ENCODE measurements at regions not wholly inside any gene's neighbourhood (a gene's known extent, or its start where the extent isn't known, plus 50 kb on each side); places are given as distances from the start of the nearest gene placed in this dataset.

GRCh38 chr6:103879800-103880199, 979.9 kb downstream of the HACE1 start:
- Histone ChIP-seq H3K27me3 (ENCODE audit: control insufficient read depth in 1 of 2, insufficient read depth in 2 of 2, low read length in 2 of 2) (no peaks in the 10 kb centered on the region), H2AFZ (ENCODE audit: low read length) (no peak overlapping the region), H3K4me1 (ENCODE audit: insufficient read depth, low read length) (no peaks in the 10 kb centered on the region), H3K9ac (ENCODE audit: insufficient read depth, low read depth, low read length) (no peak overlapping the region), H3K27ac (ENCODE audit: extremely low read length, insufficient read depth, low read length) (no peak overlapping the region), H3K9me3 (ENCODE audit: low read length) (no peaks in the 10 kb centered on the region), H4K20me1 (ENCODE audit: insufficient read depth, low read length) (no peaks in the 10 kb centered on the region), H3K4me2 (ENCODE audit: low read depth, low read length) (no peak overlapping the region), H3K79me2 (ENCODE audit: insufficient read depth, low read length) (no peaks in the 10 kb centered on the region), H3K36me3 (replicated peaks in 1 of 2; ENCODE audit: control insufficient read depth in 1 of 2, insufficient read depth in 2 of 2, low read length in 2 of 2) (no peaks in the 10 kb centered on the region), H3K4me3 (replicated peaks in 1 of 3; ENCODE audit: insufficient read depth in 1 of 3, low read depth in 2 of 3, low read length in 3 of 3) (no peak overlapping the region)
- 2% methylated on average over 3 of the region's 3 CpGs for WGBS (ENCODE audit: low lambda C conversion rate)
- FAIRE-seq (no peak), DNase-seq (ENCODE audit: low spot score) (no peak), ATAC-seq (no peak)
- intact Hi-C loops (cut with micrococcal nuclease; ENCODE audit: unreplicated experiment) (no loop called here), in situ Hi-C loops (cut with HindIII; ENCODE audit: extremely low pct_ligation_motif_present, low pct_unique_long_range_greater_than_20kb) (no loop called here)
- BruUV-seq (replicated peaks) = no TSS peak
- no peak for TF ChIP-seq THAP8 (CRISPR knock-in tag; IDR thresholded peaks at IDR 0.05; ENCODE audit: borderline replicate concordance)
- no peak for TF ChIP-seq TCF7L2 (IDR thresholded peaks at IDR 0.05; ENCODE audit: low read depth, low read length)
- TF ChIP-seq RAD51 (IDR thresholded peaks at IDR 0.05; ENCODE audit: borderline replicate concordance) = peak; percentile 79
- TF ChIP-seq ZNF121 (CRISPR knock-in tag; IDR thresholded peaks at IDR 0.05) = no peak
- TF ChIP-seq, protein P1, sequence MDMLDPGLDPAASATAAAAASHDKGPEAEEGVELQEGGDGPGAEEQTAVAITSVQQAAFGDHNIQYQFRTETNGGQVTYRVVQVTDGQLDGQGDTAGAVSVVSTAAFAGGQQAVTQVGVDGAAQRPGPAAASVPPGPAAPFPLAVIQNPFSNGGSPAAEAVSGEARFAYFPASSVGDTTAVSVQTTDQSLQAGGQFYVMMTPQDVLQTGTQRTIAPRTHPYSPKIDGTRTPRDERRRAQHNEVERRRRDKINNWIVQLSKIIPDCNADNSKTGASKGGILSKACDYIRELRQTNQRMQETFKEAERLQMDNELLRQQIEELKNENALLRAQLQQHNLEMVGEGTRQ (IDR thresholded peaks at IDR 0.05; ENCODE audit: low read depth, low read length) = peak; percentile 39
- TF ChIP-seq, protein P1 (CRISPR knock-in tag; IDR thresholded peaks at IDR 0.05; ENCODE audit: borderline replicate concordance) = no peak
- CTCF ChIA-PET (ENCODE audit: low intra/inter-chr PET ratio, low total read pairs) = no interaction called here
- POLR2A ChIA-PET = no interaction called here

- in situ Hi-C loops (cut with HindIII; ENCODE audit: extremely low pct_ligation_motif_present, low pct_unique_long_range_greater_than_20kb) (no loop called here), intact Hi-C loops (cut with micrococcal nuclease; ENCODE audit: unreplicated experiment) (no loop called here)
- POLR2A ChIA-PET = no interaction called here
- no peaks in the 10 kb centered on the region for H3K27me3 ChIP-seq (ENCODE audit: control insufficient read depth in 1 of 2, insufficient read depth in 2 of 2, low read length in 2 of 2)
- no peak overlapping the region for H3K27ac ChIP-seq (ENCODE audit: extremely low read length, insufficient read depth, low read length)
- H3K36me3 ChIP-seq (replicated peaks in 1 of 2; ENCODE audit: control insufficient read depth in 1 of 2, insufficient read depth in 2 of 2, low read length in 2 of 2) = no peaks in the 10 kb centered on the region
- H3K4me2 ChIP-seq (ENCODE audit: low read depth, low read length) = no peak overlapping the region
- no TSS peak for BruUV-seq (replicated peaks)
- DNase-seq (ENCODE audit: low spot score) (no peak), FAIRE-seq (no peak), ATAC-seq (no peak)
- H4K20me1 ChIP-seq (ENCODE audit: insufficient read depth, low read length) = no peaks in the 10 kb centered on the region
- 0% methylated on average over 3 of the region's 3 CpGs for WGBS (ENCODE audit: low lambda C conversion rate)
- H3K4me3 ChIP-seq (replicated peaks in 1 of 3; ENCODE audit: insufficient read depth in 1 of 3, low read depth in 2 of 3, low read length in 3 of 3) = no peak overlapping the region
- no peaks in the 10 kb centered on the region for H3K9me3 ChIP-seq (ENCODE audit: low read length)
- no peaks in the 10 kb centered on the region for H3K4me1 ChIP-seq (ENCODE audit: insufficient read depth, low read length)
- CTCF ChIA-PET (ENCODE audit: low intra/inter-chr PET ratio, low total read pairs) = no interaction called here
- H3K79me2 ChIP-seq (ENCODE audit: insufficient read depth, low read length) = no peaks in the 10 kb centered on the region
- H2AFZ ChIP-seq (ENCODE audit: low read length) = no peak overlapping the region
- TF ChIP-seq ZGPAT (CRISPR knock-in tag; IDR thresholded peaks at IDR 0.05) = no peak
- no peak for TF ChIP-seq NR2F6 (IDR thresholded peaks at IDR 0.05)
- no peak for TF ChIP-seq NR2F6 (CRISPR knock-in tag; IDR thresholded peaks at IDR 0.05)
- TF ChIP-seq ZNF570 (CRISPR knock-in tag; IDR thresholded peaks at IDR 0.05; ENCODE audit: borderline replicate concordance) = no peak
- TF ChIP-seq ZNF569 (CRISPR knock-in tag; IDR thresholded peaks at IDR 0.05; ENCODE audit: borderline replicate concordance) = no peak
- TF ChIP-seq ATAD3A (CRISPR knock-in tag; IDR thresholded peaks at IDR 0.05) = no peak
- no peak for TF ChIP-seq DNMT3B (CRISPR knock-in tag; conservative IDR thresholded peaks at IDR 0.05)
- TF ChIP-seq IKZF1 (IDR thresholded peaks at IDR 0.05) = no peak
- no peak overlapping the region for H3K9ac ChIP-seq (ENCODE audit: insufficient read depth, low read depth, low read length)
Measured at GRCh38 chr6:103875221-103875620, 984.5 kb downstream of the HACE1 start.

All from HepG2 (cell line).